ENCODE measurements at regions not wholly inside any gene's neighbourhood (a gene's known extent, or its start where the extent isn't known, plus 50 kb on each side); places are given as distances from the start of the nearest gene placed in this dataset.
A peak's percentile ranks its signal among the peaks of the same experiment; 100 is the strongest.
"Not testable (repeated sequence)": the region's sequence is repeated elsewhere in the genome, so short reads cannot be mapped to it uniquely, and the experiment has no call there.

- no peak for DNase-seq
These were observed 138.4 kb downstream of the UCK2 start for GRCh38 chr1:165965857-165966256.

- not testable (repeated sequence) for DNase-seq
These were observed 142.0 kb downstream of the UCK2 start for GRCh38 chr1:165969366-165969765.

- DNase-seq, result no peak
These were observed 147.3 kb downstream of the UCK2 start for GRCh38 chr1:165974598-165975131.

GRCh38 chr1:165988275-165988674 lies 160.9 kb downstream of the UCK2 start:
- no peak for DNase-seq

GRCh38 chr1:165988817-165989216 lies 161.4 kb downstream of the UCK2 start:
- DNase-seq, result no peak

GRCh38 chr1:165992533-165992932 lies 165.1 kb downstream of the UCK2 start:
- DNase-seq, result no peak

GRCh38 chr1:165994107-165994506 lies 166.7 kb downstream of the UCK2 start:
- DNase-seq, result peak; percentile 38

GRCh38 chr1:165999826-166000225 lies 167.0 kb downstream of the FAM78B start:
- DNase-seq, result no peak

- DNase-seq, result no peak
These were observed 159.6 kb downstream of the FAM78B start for GRCh38 chr1:166007176-166007575.

- no peak for DNase-seq
These were observed 153.6 kb downstream of the FAM78B start for GRCh38 chr1:166013232-166013631.

GRCh38 chr1:166017395-166017794 lies 149.4 kb downstream of the FAM78B start:
- no peak for DNase-seq

Measured in NCI-H1694 (cell line).